OCI-LY1 (cell line): ENCODE measurements at regions not wholly inside any gene's neighbourhood (a gene's known extent, or its start where the extent isn't known, plus 50 kb on each side); places are given as distances from the start of the nearest gene placed in this dataset.

Experiments
- CTCF ChIP-seq: fragments of 200-600 bp; sonication (generic), shearing (Covaris generic); IDR thresholded peaks from 2 replicates; pipeline ENCODE4 v1.5.1; 2017; ENCODE audit warnings: mild to moderate bottlenecking, antibody characterized with exemption, low read length, moderate library complexity, mixed read lengths
- EZH2 ChIP-seq: fragments of 200-600 bp; sonication (generic), shearing (Covaris generic); IDR thresholded peaks from 2 replicates; pipeline ENCODE4 v1.8.0; 2017; ENCODE audit warnings: borderline replicate concordance, mixed run types, mild to moderate bottlenecking, antibody characterized with exemption, low read length, moderate library complexity, mixed read lengths

GRCh38 chr4:188329521-188329920 lies 190.3 kb downstream of the TRIML1 start:
- TF ChIP-seq CTCF (no peak), EZH2 (no peak)
